GM18951 (cell line): ENCODE measurements at regions not wholly inside any gene's neighbourhood (a gene's known extent, or its start where the extent isn't known, plus 50 kb on each side); places are given as distances from the start of the nearest gene placed in this dataset.

Experiments used
- POLR2A ChIP-seq: IDR thresholded peaks from 4 replicates; pipeline ENCODE4 v1.6.1; 2011; ENCODE audit warnings: mild to moderate bottlenecking; ENCODE audit not compliant: insufficient read length, insufficient read depth; ENCODE audit errors: extremely low read depth
- in situ Hi-C: fragments of 300-500 bp; cut with MboI; formaldehyde crosslinking; loops from one replicate; pipeline ENCODE4 v1.12.0; 2022; ENCODE audit warnings: low sequenced_read_pairs, mixed read lengths, inconsistent platforms; ENCODE audit not compliant: unreplicated experiment

- no peak for TF ChIP-seq POLR2A
- in situ Hi-C loops, result no loop called here
These were observed 162.4 kb upstream of the POU3F1 start for GRCh38 chr1:38208716-38209632.

DNA sequence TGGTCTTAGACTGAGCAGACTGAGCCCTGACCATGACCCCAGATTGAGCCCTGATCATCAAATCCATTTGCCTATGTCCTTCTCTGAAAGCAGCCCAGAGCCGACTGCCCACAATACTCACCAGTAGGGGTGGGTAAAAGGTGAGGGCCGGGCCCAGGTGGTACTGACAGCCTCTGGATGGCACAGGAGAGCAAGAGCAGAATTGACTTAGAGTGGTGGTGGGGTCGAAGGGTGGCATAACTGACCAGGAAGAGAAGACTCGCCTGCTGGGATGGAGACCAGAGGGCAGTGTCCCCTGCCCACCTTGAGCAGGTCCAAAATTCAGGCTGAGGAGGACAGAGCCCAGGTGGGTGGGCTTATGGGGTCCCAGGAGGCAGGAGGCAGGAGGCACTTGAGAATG is 161.3 kb upstream of the POU3F1 start:
- in situ Hi-C loops, result no loop called here
- no peak for TF ChIP-seq POLR2A

GRCh38 chr1:38207275-38207674 is 160.7 kb upstream of the POU3F1 start:
- TF ChIP-seq POLR2A, result no peak
- in situ Hi-C loops, result no loop called here

DNA sequence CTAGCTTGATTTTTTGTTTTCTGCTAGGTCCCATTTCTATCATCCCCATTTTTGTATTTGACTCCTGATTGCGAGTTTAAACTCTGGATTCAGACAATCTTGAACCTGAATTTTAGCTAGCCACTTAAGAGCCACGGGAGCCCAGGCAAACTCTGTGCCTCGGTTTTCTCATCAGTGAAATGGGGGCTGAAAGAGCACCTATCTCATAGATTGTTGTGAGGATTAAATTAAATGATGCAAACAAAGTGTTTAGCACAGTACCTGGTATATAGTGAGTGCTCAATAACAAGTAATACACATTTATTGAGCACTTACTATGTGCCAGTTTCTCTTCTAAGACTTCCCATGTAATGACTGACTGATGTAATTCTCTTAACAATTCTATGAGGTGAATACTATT is 158.1 kb upstream of the POU3F1 start:
- no peak for TF ChIP-seq POLR2A
- in situ Hi-C loops, result no loop called here

DNA sequence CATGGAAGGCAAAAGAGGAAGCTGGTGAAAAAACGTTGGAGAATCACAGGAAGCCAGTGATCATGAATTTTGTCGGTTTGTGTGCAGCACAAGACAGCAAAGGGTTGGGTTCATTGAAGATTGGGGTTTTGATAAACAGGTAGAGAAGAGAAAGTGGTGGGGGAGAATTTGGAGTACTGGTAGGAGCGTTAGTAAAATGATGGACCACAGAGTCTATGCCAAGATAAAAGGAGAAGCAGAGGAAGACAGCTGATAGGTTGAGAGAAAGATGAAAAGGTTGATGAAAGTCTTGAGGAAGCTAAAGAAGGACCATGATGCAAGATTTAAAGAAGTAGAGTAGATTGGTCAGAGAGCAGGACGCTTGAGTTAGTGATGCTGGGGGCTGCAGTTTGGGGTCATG is 156.8 kb upstream of the POU3F1 start:
- no peak for TF ChIP-seq POLR2A

GRCh38 chr1:38201431-38201830 is 154.8 kb upstream of the POU3F1 start:
- no peak for TF ChIP-seq POLR2A
- in situ Hi-C loops, result no loop called here

More for the DNA sequence above, 156.8 kb upstream of the POU3F1 start:
- in situ Hi-C loops, result no loop called here

- no peak for TF ChIP-seq POLR2A
- in situ Hi-C loops, result no loop called here
These were observed 152.0 kb upstream of the POU3F1 start for GRCh38 chr1:38198621-38199020.

GRCh38 chr1:38198099-38198498 is 151.5 kb upstream of the POU3F1 start:
- no peak for TF ChIP-seq POLR2A
- in situ Hi-C loops, result no loop called here

GRCh38 chr1:38197312-38198061 is 150.9 kb upstream of the POU3F1 start:
- TF ChIP-seq POLR2A, result no peak
- in situ Hi-C loops, result no loop called here

GRCh38 chr1:38194472-38194871 is 147.9 kb upstream of the POU3F1 start:
- no peak for TF ChIP-seq POLR2A
- in situ Hi-C loops, result no loop called here

DNA sequence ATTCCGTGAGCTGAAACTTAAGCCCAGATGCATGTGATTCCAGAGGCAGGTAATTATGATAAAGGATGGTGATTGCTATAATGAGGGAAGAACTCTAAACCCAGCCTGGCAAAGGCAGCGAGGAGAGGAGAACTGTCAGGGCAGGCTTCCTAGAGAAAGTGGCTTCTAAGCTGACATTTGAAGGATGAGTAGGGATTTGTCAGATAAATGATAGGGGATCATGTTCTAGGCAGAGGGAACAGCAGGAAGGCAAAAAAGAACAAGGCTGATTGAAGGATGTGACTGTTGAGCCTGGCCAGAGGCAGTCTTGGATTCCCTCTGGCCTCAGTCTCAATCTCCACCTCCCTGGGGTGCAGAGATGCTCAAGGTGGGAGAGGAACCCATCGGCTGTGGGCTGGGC is 146.4 kb upstream of the POU3F1 start:
- in situ Hi-C loops, result no loop called here
- no peak for TF ChIP-seq POLR2A

DNA sequence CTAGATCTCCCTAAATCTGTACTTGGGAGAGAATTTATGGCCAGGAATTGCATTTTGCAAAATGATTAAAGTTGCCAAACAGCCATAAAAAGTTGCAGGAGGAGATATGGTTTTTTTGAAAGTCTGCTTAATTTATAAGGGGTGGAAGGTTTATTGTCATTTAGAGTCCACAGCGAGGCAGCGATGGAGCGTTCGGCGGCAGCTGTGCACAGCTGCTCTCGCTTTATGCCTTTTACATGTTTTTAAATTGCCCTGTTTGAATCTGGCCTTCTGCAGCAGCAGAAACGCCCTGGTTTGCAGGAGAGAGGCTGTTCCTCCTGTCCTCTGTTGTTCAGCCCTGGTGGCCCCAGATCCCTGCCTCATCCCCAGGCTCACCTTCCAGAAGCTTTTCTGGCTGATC is 144.9 kb upstream of the POU3F1 start:
- no peak for TF ChIP-seq POLR2A
- in situ Hi-C loops, result no loop called here

GRCh38 chr1:38190983-38191382 is 144.4 kb upstream of the POU3F1 start:
- TF ChIP-seq POLR2A, result no peak

GRCh38 chr1:38187552-38187951 is 141.0 kb upstream of the POU3F1 start:
- no peak for TF ChIP-seq POLR2A
- in situ Hi-C loops, result no loop called here

More at GRCh38 chr1:38190983-38191382, 144.4 kb upstream of the POU3F1 start:
- in situ Hi-C loops, result no loop called here
